Fibroblast of skin of back (primary cell): ENCODE measurements at regions not wholly inside any gene's neighbourhood (a gene's known extent, or its start where the extent isn't known, plus 50 kb on each side); places are given as distances from the start of the nearest gene placed in this dataset.
"Not testable (repeated sequence)": the region's sequence is repeated elsewhere in the genome, so short reads cannot be mapped to it uniquely, and the experiment has no call there.

Experiments
- DNase-seq: peaks from one replicate; pipeline ENCODE4 v3.0.0-alpha.2; 2013

GRCh38 chr4:162938738-162939485 is 227.8 kb downstream of the NAF1 start:
- no peak for DNase-seq

- DNase-seq = no peak
Measured at GRCh38 chr4:162935214-162935613, 231.5 kb downstream of the NAF1 start.

- DNase-seq = no peak
Measured at GRCh38 chr4:162931286-162931685, 235.4 kb downstream of the NAF1 start.

GRCh38 chr4:162921178-162921785 is 245.4 kb downstream of the NAF1 start:
- no peak for DNase-seq

- no peak for DNase-seq
Measured at GRCh38 chr4:162920649-162921048, 246.0 kb downstream of the NAF1 start.

GRCh38 chr4:162912482-162912881 is 254.2 kb downstream of the NAF1 start:
- DNase-seq = no peak

- no peak for DNase-seq
Measured at GRCh38 chr4:162911349-162911748, 255.3 kb downstream of the NAF1 start.

- DNase-seq = no peak
Measured at GRCh38 chr4:162909952-162910351, 256.7 kb downstream of the NAF1 start.

- no peak for DNase-seq
Measured at GRCh38 chr4:162894387-162894786, 272.3 kb downstream of the NAF1 start.

GRCh38 chr4:162891788-162892707 is 274.6 kb downstream of the NAF1 start:
- DNase-seq = peak; percentile 5

- no peak for DNase-seq
Measured at GRCh38 chr4:162878096-162878495, 288.6 kb downstream of the NAF1 start.

GRCh38 chr4:162874748-162875147 is 291.9 kb downstream of the NAF1 start:
- no peak for DNase-seq

GRCh38 chr4:162871990-162872389 is 294.7 kb downstream of the NAF1 start:
- DNase-seq = no peak

GRCh38 chr4:162869157-162869556 is 297.5 kb downstream of the NAF1 start:
- DNase-seq = no peak

- DNase-seq = no peak
Measured at GRCh38 chr4:162866565-162866964, 300.1 kb downstream of the NAF1 start.

- DNase-seq = no peak
Measured at GRCh38 chr4:162865102-162865501, 301.6 kb downstream of the NAF1 start.

GRCh38 chr4:162853788-162854187 is 312.9 kb downstream of the NAF1 start:
- DNase-seq = no peak

- DNase-seq = no peak
Measured at GRCh38 chr4:162852642-162853041, 314.0 kb downstream of the NAF1 start.

- not testable (repeated sequence) for DNase-seq
Measured at GRCh38 chr4:162851241-162851758, 315.4 kb downstream of the NAF1 start.

GRCh38 chr4:162849937-162850336 is 316.8 kb downstream of the NAF1 start:
- no peak for DNase-seq

GRCh38 chr4:162847945-162848549 is 318.6 kb downstream of the NAF1 start:
- no peak for DNase-seq

- DNase-seq = no peak
Measured at GRCh38 chr4:162841753-162842152, 324.9 kb downstream of the NAF1 start.

GRCh38 chr4:162839814-162840213 is 326.9 kb downstream of the NAF1 start:
- no peak for DNase-seq
